MM.1S (cell line): ENCODE measurements at regions not wholly inside any gene's neighbourhood (a gene's known extent, or its start where the extent isn't known, plus 50 kb on each side); places are given as distances from the start of the nearest gene placed in this dataset.

Experiments
- DNase-seq: peaks from one replicate; pipeline ENCODE4 v3.0.0-alpha.2; 2015
- H2AFZ ChIP-seq: fragments of 300-600 bp; sonication (generic); 2 replicates; pipeline ENCODE4 v1.6.0; 2016; ENCODE audit warnings: antibody characterized with exemption, low read length
- H3F3A ChIP-seq: fragments of 300-600 bp; sonication (generic); 2 replicates; pipeline ENCODE4 v1.6.1; 2016; ENCODE audit warnings: mild to moderate bottlenecking, antibody characterized with exemption, low read length, moderate library complexity, mixed read lengths; ENCODE audit not compliant: insufficient read depth
- H3K27ac ChIP-seq: fragments of 300-600 bp; sonication (generic); 2 replicates; pipeline ENCODE4 v1.5.1; 2016; ENCODE audit warnings: mild to moderate bottlenecking, low read length
- H3K27me3 ChIP-seq: fragments of 300-600 bp; sonication (generic); replicated peaks from 2 replicates; pipeline ENCODE4 v1.6.0; 2016; ENCODE audit warnings: low read length; ENCODE audit not compliant: insufficient read depth
- H3K36me3 ChIP-seq: fragments of 300-600 bp; sonication (generic); replicated peaks from 2 replicates; pipeline ENCODE4 v1.6.1; 2016; ENCODE audit warnings: mild to moderate bottlenecking, low read length, mixed read lengths; ENCODE audit not compliant: insufficient read depth
- H3K4me1 ChIP-seq: fragments of 300-600 bp; sonication (generic); 2 replicates; pipeline ENCODE4 v1.6.1; 2016; ENCODE audit warnings: low read length, mixed read lengths
- H3K4me2 ChIP-seq: fragments of 300-600 bp; sonication (generic); 2 replicates; pipeline ENCODE4 v1.6.0; 2016; ENCODE audit warnings: low read depth, low read length
- H3K4me3 ChIP-seq: fragments of 300-600 bp; sonication (generic); 2 replicates; pipeline ENCODE4 v1.5.1; 2016; ENCODE audit warnings: low read length, mixed read lengths
- H3K79me2 ChIP-seq: fragments of 300-600 bp; sonication (generic); 2 replicates; pipeline ENCODE4 v1.6.1; 2016; ENCODE audit warnings: mixed run types, low read length, mixed read lengths
- H3K9ac ChIP-seq: fragments of 300-600 bp; sonication (generic); 2 replicates; pipeline ENCODE4 v1.6.1; 2016; ENCODE audit warnings: low read length, mixed read lengths
- H3K9me2 ChIP-seq: fragments of 300-600 bp; sonication (generic); replicated peaks from 2 replicates; pipeline ENCODE4 v1.6.1; 2016; ENCODE audit warnings: mild to moderate bottlenecking, low read length, mixed read lengths; ENCODE audit not compliant: insufficient read depth
- H3K9me3 ChIP-seq: fragments of 300-600 bp; sonication (generic); replicated peaks from 2 replicates; pipeline ENCODE4 v1.6.1; 2016; ENCODE audit warnings: mild to moderate bottlenecking, low read length, mixed read lengths; ENCODE audit not compliant: insufficient read depth
- H4K20me1 ChIP-seq: fragments of 300-600 bp; sonication (generic); 2 replicates; pipeline ENCODE4 v1.6.1; 2016; ENCODE audit warnings: mild to moderate bottlenecking, low read length, moderate library complexity, mixed read lengths; ENCODE audit not compliant: insufficient read depth
- EZH2 ChIP-seq: fragments of 300-600 bp; sonication (generic); optimal IDR thresholded peaks from 2 replicates; pipeline ENCODE3; 2017; ENCODE audit warnings: low read depth, mild to moderate bottlenecking, antibody characterized with exemption, low read length, mixed read lengths
- EZH2phosphoT487 ChIP-seq: fragments of 300-600 bp; sonication (generic); IDR thresholded peaks from 2 replicates; pipeline ENCODE4 v1.6.1; 2018; ENCODE audit warnings: antibody characterized with exemption, low read length
- TF ChIP-seq, protein P1 (sequence below): fragments of 300-600 bp; sonication (generic); IDR thresholded peaks from 2 replicates; pipeline ENCODE4 v1.5.1; 2016; ENCODE audit warnings: antibody characterized with exemption, low read length, mixed read lengths

DNA sequence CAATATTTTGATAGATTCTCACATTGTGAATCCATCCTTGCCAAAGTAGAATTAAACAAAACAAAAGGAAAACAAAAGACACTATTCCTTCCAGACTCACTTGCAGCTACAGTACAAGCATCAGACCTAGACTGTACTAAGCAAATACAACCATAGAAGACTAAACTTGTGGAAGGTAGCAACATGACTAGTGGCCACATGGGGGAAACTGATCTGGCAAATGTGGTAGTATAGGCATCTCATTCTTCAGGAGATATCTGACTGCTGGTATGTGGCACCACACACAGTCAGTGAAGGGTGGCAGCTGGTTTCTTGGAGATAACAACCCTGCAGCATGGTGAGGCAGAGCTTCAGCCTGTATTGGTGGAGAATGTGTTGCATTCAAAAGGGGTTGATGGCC is 81.0 kb upstream of the ACVR2A start:
- Histone ChIP-seq H3K9me3 (no peaks in the 10 kb centered on the region), H3K9ac (no peak overlapping the region), H3K79me2 (no peaks in the 10 kb centered on the region), H2AFZ (no peak overlapping the region), H3K4me3 (no peak overlapping the region), H3K36me3 (no peaks in the 10 kb centered on the region), H3K4me1 (no peaks in the 10 kb centered on the region), H3K27ac (no peak overlapping the region), H3K9me2 (no peaks in the 10 kb centered on the region), H3F3A (no peaks in the 10 kb centered on the region), H4K20me1 (no peaks in the 10 kb centered on the region), H3K4me2 (no peak overlapping the region), H3K27me3 (no peaks in the 10 kb centered on the region)
- TF ChIP-seq EZH2 (no peak), EZH2phosphoT487 (no peak)
- TF ChIP-seq, protein P1, sequence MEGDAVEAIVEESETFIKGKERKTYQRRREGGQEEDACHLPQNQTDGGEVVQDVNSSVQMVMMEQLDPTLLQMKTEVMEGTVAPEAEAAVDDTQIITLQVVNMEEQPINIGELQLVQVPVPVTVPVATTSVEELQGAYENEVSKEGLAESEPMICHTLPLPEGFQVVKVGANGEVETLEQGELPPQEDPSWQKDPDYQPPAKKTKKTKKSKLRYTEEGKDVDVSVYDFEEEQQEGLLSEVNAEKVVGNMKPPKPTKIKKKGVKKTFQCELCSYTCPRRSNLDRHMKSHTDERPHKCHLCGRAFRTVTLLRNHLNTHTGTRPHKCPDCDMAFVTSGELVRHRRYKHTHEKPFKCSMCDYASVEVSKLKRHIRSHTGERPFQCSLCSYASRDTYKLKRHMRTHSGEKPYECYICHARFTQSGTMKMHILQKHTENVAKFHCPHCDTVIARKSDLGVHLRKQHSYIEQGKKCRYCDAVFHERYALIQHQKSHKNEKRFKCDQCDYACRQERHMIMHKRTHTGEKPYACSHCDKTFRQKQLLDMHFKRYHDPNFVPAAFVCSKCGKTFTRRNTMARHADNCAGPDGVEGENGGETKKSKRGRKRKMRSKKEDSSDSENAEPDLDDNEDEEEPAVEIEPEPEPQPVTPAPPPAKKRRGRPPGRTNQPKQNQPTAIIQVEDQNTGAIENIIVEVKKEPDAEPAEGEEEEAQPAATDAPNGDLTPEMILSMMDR: no peak
- DNase-seq: no peak

DNA sequence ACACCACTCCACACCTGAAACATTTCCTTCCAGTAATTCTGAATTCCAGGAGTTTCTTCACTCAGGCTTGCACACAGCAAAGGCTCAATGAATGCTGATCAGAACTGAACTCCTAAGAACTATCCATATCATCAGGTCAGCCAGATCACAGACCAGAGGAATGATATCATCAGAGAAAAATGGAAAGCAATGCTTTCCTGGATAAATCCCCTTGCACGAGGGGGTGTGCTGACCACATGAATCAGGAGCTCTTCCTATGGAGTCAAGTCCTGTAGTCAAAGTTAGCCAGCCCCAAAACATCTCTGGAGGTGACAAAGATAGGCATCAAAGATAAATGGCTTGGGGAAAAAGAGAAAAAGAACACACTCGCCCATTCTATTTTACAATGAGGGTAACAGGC is 83.8 kb upstream of the ACVR2A start:
- Histone ChIP-seq H3K36me3 (no peaks in the 10 kb centered on the region), H3K4me1 (no peaks in the 10 kb centered on the region), H3K4me3 (no peak overlapping the region), H3K27ac (no peak overlapping the region), H3F3A (no peaks in the 10 kb centered on the region), H3K27me3 (no peaks in the 10 kb centered on the region), H3K9ac (no peak overlapping the region), H3K9me2 (no peaks in the 10 kb centered on the region), H3K4me2 (no peak overlapping the region), H2AFZ (no peak overlapping the region), H3K79me2 (no peaks in the 10 kb centered on the region), H3K9me3 (no peaks in the 10 kb centered on the region), H4K20me1 (no peaks in the 10 kb centered on the region)
- TF ChIP-seq EZH2 (no peak), EZH2phosphoT487 (no peak)
- TF ChIP-seq, protein P1: no peak
- DNase-seq: no peak

DNA sequence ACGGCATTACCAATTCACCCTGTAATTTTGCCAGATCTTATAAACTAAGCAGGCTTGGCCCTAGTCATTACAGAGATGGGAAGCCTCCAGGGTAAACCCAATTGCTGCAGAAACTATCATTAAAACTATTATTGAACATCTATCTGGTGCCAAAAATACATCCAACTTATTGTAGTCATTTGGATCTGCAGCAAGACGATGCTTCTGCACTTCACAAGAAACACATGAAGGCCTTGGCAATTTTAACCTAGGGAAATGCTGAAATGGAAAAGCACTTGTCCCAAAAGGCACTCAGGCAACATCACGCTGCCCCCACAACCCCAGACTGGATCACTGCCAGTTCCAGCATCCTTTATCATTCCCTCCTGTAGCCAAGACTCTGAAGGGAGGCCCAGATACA is 85.3 kb upstream of the ACVR2A start:
- no peaks in the 10 kb centered on the region for H3K36me3 ChIP-seq
- H3K4me3 ChIP-seq: no peak overlapping the region
- no peaks in the 10 kb centered on the region for H3K9me3 ChIP-seq
- H3K27ac ChIP-seq: no peak overlapping the region
- TF ChIP-seq, protein P1: no peak
- TF ChIP-seq EZH2 (no peak), EZH2phosphoT487 (no peak)
- no peaks in the 10 kb centered on the region for H3K27me3 ChIP-seq
- H3K4me2 ChIP-seq: no peak overlapping the region
- H4K20me1 ChIP-seq: no peaks in the 10 kb centered on the region
- H3K79me2 ChIP-seq: no peaks in the 10 kb centered on the region
- no peak overlapping the region for H2AFZ ChIP-seq
- no peak overlapping the region for H3K9ac ChIP-seq
- H3K9me2 ChIP-seq: no peaks in the 10 kb centered on the region
- DNase-seq: no peak
- H3K4me1 ChIP-seq: no peaks in the 10 kb centered on the region
- H3F3A ChIP-seq: no peaks in the 10 kb centered on the region

DNA sequence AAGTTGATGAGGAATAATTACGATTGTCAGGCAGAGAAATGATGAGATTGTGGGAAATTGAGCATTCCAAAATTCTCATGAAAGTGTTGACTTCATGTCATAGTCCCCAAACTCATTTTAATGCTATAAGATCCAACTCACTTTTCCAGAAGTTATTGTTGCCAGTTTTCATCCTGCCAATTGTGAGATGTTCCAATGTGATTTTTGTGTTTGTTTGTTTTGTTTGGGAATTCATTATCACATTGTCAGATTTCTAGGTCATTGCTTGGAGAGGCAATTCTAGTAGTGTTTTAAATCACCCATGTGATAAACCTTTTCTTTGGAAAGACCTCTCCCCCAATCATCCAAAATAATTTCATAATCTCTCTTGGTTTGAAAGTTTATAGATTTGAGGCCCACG is 86.0 kb upstream of the ACVR2A start:
- no peak overlapping the region for H2AFZ ChIP-seq
- no peak overlapping the region for H3K27ac ChIP-seq
- H3K27me3 ChIP-seq: no peaks in the 10 kb centered on the region
- no peak for DNase-seq
- no peaks in the 10 kb centered on the region for H3F3A ChIP-seq
- no peaks in the 10 kb centered on the region for H3K36me3 ChIP-seq
- no peak overlapping the region for H3K4me2 ChIP-seq
- H3K9ac ChIP-seq: no peak overlapping the region
- H4K20me1 ChIP-seq: no peaks in the 10 kb centered on the region
- no peaks in the 10 kb centered on the region for H3K9me2 ChIP-seq
- no peaks in the 10 kb centered on the region for H3K79me2 ChIP-seq
- no peak for TF ChIP-seq EZH2
- TF ChIP-seq, protein P1: no peak
- TF ChIP-seq EZH2phosphoT487: no peak
- H3K9me3 ChIP-seq: no peaks in the 10 kb centered on the region
- H3K4me3 ChIP-seq: no peak overlapping the region
- no peaks in the 10 kb centered on the region for H3K4me1 ChIP-seq
